Left ventricle myocardium inferior (tissue), 1 donor: ENCODE measurements at regions not wholly inside any gene's neighbourhood (a gene's known extent, or its start where the extent isn't known, plus 50 kb on each side); places are given as distances from the start of the nearest gene placed in this dataset.

ENCODE experiments used
- DNase-seq: peaks from one replicate; pipeline ENCODE4 v3.0.0-alpha.2; 2020
- H3K27ac ChIP-seq: fragments of 200-600 bp; replicated peaks from 2 replicates; pipeline ENCODE4 v1.8.0; 2021
- H3K27me3 ChIP-seq: fragments of 200-600 bp; 2 replicates; pipeline ENCODE4 v1.8.0; 2021; ENCODE audit warnings: low read depth
- H3K36me3 ChIP-seq: fragments of 200-600 bp; 2 replicates; pipeline ENCODE4 v1.8.0; 2021
- H3K4me1 ChIP-seq: fragments of 200-600 bp; 2 replicates; pipeline ENCODE4 v1.8.0; 2021
- H3K4me3 ChIP-seq: fragments of 200-600 bp; 2 replicates; pipeline ENCODE4 v1.8.0; 2021; ENCODE audit warnings: mild to moderate bottlenecking, moderate library complexity
- H3K9me3 ChIP-seq: fragments of 200-600 bp; replicated peaks from 2 replicates; pipeline ENCODE4 v1.8.0; 2021
- intact Hi-C: fragments of 100-400 bp; cut with micrococcal nuclease; formaldehyde crosslinking; loops from one replicate; pipeline ENCODE4 v1.11.0; 2022
- TF ChIP-seq, protein P1 (sequence below): fragments of 200-600 bp; IDR thresholded peaks from 2 replicates; pipeline ENCODE4 v1.8.0; 2021; ENCODE audit warnings: antibody characterized with exemption, mild to moderate bottlenecking, borderline replicate concordance
- donor health status: DM: no; HTN: yes; CAD: no; lungs with severe emphysema.

DNA sequence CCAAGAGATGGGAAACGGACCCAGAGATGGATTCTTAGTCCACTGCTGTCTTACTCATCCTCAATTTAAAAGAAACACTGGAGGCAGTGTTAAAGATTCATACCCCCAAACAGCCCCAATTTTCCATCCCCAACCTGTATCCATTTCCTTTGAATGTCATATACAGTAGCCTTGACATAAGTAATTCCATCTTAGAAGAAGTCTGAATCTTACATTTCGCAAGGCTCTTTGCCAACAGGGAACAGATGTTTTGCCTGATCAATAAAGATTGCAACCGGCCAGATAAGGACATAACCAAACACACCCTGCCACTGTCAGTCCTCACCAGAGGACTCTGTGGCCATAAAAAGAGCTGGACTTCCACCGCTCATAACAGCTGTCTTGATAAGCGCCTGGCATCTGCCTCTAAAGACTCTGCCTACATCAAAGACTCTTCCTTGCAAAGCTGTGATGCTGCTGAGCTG lies 59.0 kb upstream of the MED9 start:
- Histone ChIP-seq H3K4me1 (peaks cover 75% of the 10 kb centered on the region), H3K9me3 (no peaks in the 10 kb centered on the region), H3K27ac (peak overlapping the region; percentile 85), H3K36me3 (no peaks in the 10 kb centered on the region), H3K27me3 (no peaks in the 10 kb centered on the region), H3K4me3 (no peak overlapping the region)
- intact Hi-C loops = no loop called here
- TF ChIP-seq, protein P1, sequence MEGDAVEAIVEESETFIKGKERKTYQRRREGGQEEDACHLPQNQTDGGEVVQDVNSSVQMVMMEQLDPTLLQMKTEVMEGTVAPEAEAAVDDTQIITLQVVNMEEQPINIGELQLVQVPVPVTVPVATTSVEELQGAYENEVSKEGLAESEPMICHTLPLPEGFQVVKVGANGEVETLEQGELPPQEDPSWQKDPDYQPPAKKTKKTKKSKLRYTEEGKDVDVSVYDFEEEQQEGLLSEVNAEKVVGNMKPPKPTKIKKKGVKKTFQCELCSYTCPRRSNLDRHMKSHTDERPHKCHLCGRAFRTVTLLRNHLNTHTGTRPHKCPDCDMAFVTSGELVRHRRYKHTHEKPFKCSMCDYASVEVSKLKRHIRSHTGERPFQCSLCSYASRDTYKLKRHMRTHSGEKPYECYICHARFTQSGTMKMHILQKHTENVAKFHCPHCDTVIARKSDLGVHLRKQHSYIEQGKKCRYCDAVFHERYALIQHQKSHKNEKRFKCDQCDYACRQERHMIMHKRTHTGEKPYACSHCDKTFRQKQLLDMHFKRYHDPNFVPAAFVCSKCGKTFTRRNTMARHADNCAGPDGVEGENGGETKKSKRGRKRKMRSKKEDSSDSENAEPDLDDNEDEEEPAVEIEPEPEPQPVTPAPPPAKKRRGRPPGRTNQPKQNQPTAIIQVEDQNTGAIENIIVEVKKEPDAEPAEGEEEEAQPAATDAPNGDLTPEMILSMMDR = no peak
- no peak for DNase-seq

DNA sequence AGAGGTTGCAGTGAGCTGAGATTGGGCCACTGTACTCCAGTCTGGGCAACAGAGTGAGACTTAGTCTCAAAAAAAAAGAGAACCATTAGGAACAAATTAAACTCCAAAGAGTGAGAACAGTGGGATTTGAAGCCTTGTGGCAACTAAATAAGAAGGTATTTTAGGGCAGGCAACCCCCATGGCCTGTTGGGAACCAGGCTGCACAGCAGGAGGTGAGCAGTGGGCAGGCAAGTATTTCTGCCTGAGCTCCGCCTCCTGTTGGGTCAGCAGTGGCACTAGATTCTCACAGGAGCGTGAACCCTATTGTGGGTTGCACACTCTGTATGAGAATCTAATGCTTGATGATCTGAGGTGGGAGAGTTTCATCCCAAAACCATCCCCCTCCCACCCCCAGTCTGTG lies 57.6 kb upstream of the MED9 start:
- no peak overlapping the region for H3K4me3 ChIP-seq
- peak overlapping the region; percentile 83 for H3K27ac ChIP-seq
- H3K36me3 ChIP-seq = no peaks in the 10 kb centered on the region
- H3K4me1 ChIP-seq = peaks cover 84% of the 10 kb centered on the region
- H3K27me3 ChIP-seq = no peaks in the 10 kb centered on the region
- DNase-seq = no peak
- H3K9me3 ChIP-seq = no peaks in the 10 kb centered on the region
- intact Hi-C loops = no loop called here
- TF ChIP-seq, protein P1 = no peak

DNA sequence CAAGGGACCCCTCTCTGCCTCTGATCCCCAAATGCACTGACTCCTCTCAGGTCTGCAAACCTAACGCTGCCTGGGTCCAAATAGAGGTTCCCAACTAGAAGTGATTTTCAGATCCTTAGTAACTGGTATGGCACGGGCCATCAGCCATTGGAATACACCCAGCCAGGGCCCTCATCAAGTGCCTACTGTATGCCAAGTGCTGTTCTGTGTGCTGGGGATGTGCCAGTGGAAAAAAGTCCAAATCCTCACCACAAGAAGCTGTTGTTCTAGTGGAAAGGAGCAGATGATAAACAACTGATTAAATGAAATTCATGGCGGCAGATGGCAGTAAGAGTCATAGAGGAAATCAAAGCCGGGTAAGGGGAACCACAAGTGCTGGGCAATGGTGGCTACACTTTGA lies 57.2 kb upstream of the MED9 start:
- intact Hi-C loops = loop anchor here (5.0 kb wide), 1 partner anchor 148 kb away; no protein-coding TSS in a partner anchor
- TF ChIP-seq, protein P1 = no peak
- Histone ChIP-seq H3K36me3 (no peaks in the 10 kb centered on the region), H3K9me3 (peaks cover 5% of the 10 kb centered on the region), H3K27me3 (no peaks in the 10 kb centered on the region), H3K4me1 (peaks cover 82% of the 10 kb centered on the region), H3K4me3 (no peak overlapping the region), H3K27ac (peak overlapping the region; percentile 83)
- peak; percentile 59 for DNase-seq

DNA sequence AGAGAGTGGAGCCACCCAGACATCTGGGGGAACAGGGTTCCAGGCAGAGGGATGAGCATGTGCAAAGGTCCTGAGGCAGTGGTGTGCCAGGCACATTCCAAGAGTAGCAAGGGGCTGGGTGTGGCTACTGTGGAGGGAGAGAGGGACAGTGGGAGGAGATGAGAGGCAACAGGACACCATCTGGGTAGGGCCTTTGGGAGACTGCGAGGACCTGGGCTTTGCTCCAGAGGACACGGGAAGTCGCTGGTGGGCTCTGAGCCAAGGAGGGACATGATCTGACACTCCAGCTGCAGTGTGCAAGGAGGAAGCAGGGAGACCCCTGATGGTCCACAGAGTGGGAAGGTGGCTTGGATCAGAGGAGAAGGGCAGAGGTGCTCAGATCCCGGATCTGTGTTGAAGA lies 56.7 kb upstream of the MED9 start:
- TF ChIP-seq, protein P1 = no peak
- Histone ChIP-seq H3K36me3 (no peaks in the 10 kb centered on the region), H3K27ac (peak overlapping the region; percentile 83), H3K9me3 (peaks cover 6% of the 10 kb centered on the region), H3K4me1 (peaks cover 85% of the 10 kb centered on the region), H3K4me3 (no peak overlapping the region), H3K27me3 (no peaks in the 10 kb centered on the region)
- intact Hi-C loops = loop anchor here (5.0 kb wide), 1 partner anchor 147 kb away; no protein-coding TSS in a partner anchor
- DNase-seq = peak; percentile 78

DNA sequence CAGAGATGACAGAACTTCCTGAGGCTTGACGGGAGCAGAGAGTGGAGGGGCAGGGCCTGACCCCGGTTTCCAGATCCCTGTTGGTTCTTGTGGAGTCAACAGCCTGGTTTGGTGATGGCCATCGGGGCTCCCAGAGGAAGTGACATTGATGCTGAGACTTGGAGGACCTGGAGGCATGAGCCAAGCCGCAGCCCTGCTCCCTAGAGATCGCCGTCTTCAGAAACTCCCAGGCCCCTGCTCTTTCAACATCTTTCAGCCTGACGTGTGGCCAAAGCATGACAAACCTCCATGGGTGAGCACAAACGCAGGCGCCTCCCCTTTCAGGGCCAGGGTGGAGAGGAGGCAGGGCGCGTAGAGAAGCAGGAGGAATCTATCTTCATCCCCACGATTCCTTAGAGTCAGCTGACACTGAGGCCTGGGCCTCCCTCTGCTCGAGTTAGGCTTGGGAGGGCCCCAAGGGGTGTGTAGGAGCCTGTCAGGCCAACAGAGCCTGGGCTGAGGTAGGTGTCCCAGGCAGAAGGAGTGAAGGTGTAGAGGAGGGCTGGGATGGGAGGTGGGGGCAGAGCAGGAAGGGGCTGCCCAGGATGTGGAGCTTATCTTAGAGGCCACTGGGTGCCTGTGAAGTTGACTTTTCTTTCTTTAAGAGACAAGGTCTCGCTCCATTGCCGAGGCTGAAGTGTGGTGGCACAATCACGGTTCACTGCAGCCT lies 56.1 kb upstream of the MED9 start:
- H3K36me3 ChIP-seq = no peaks in the 10 kb centered on the region
- intact Hi-C loops = loop anchor here (5.0 kb wide), 1 partner anchor 147 kb away; no protein-coding TSS in a partner anchor
- H3K9me3 ChIP-seq = peaks cover 6% of the 10 kb centered on the region
- peak overlapping the region; percentile 83 for H3K27ac ChIP-seq
- H3K4me3 ChIP-seq = no peak overlapping the region
- TF ChIP-seq, protein P1 = no peak
- peak; percentile 85 for DNase-seq
- no peaks in the 10 kb centered on the region for H3K27me3 ChIP-seq
- H3K4me1 ChIP-seq = peaks cover 87% of the 10 kb centered on the region
